ENCODE measurements at regions not wholly inside any gene's neighbourhood (a gene's known extent, or its start where the extent isn't known, plus 50 kb on each side); places are given as distances from the start of the nearest gene placed in this dataset.

DNA sequence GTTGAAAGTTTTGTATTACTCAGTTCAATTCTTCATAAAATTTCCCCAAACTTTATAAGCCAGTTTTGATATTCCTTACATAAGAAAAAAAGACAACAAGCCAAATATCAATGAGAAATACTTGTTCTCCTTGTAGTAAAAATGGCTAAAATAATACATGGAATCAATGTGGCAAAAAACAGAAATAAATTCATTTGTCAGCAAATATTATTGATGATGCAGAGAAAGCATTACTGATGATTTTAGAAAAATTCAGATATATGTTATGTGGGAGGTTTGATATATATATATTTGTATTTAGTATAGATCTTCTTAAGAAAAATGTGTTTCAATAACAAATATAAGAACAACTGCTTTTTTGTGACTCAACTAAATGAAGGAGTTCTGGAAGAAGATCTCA is 127.0 kb upstream of the PUM3 start:
- no peak overlapping the region for H2AFZ ChIP-seq (ENCODE audit: low read length)
- H2BK12ac ChIP-seq (ENCODE audit: low read depth, low read length): no peak overlapping the region
- H3K14ac ChIP-seq (ENCODE audit: insufficient read length): no peak overlapping the region
- ChIA-PET CTCF (ENCODE audit: partially characterized antibody) (no interaction called here), POLR2A (ENCODE audit: partially characterized antibody) (no interaction called here)
- no peaks in the 10 kb centered on the region for H3K23me2 ChIP-seq (ENCODE audit: low read depth, low read length)
- FAIRE-seq: no peak
- no peaks in the 10 kb centered on the region for H3K79me2 ChIP-seq (ENCODE audit: control insufficient read depth in 1 of 2, insufficient read depth in 2 of 2, low read length in 2 of 2)
- no peaks in the 10 kb centered on the region for H3K4me1 ChIP-seq (replicated peaks in 1 of 4; ENCODE audit: control insufficient read depth in 3 of 4, insufficient read depth in 4 of 4, low read length in 3 of 4)
- H2BK20ac ChIP-seq (ENCODE audit: low read length): no peak overlapping the region
- H2BK15ac ChIP-seq (ENCODE audit: low read length): no peak overlapping the region
- no peak overlapping the region for H4K5ac ChIP-seq (ENCODE audit: insufficient read length, low read depth, low read length)
- H3K18ac ChIP-seq (ENCODE audit: extremely low read depth, low read length): no peak overlapping the region
- DNase-seq (ENCODE audit: low read depth in 1 of 2, low spot score in 2 of 2): no peak
- no peak overlapping the region for H2AK5ac ChIP-seq (ENCODE audit: low read depth, low read length)
- no peak overlapping the region for H3K4ac ChIP-seq (replicated peaks; ENCODE audit: insufficient read length, low read depth, low read length)
- H4K91ac ChIP-seq (replicated peaks; ENCODE audit: insufficient read length, low read length): no peak overlapping the region
- no peak overlapping the region for H2BK120ac ChIP-seq (replicated peaks; ENCODE audit: low read depth, low read length)
- H3K56ac ChIP-seq (replicated peaks; ENCODE audit: insufficient read length, low read depth, low read length): no peak overlapping the region
- H3K4me3 ChIP-seq (ENCODE audit: extremely low read depth in 1 of 4, insufficient read depth in 2 of 4, low read depth in 3 of 4, low read length in 4 of 4): no peak overlapping the region
- no peaks in the 10 kb centered on the region for H3K79me1 ChIP-seq (ENCODE audit: low read depth, low read length)
- H4K20me1 ChIP-seq (replicated peaks in 1 of 2; ENCODE audit: control insufficient read depth in 1 of 2, insufficient read depth in 2 of 2, low read length in 2 of 2): no peaks in the 10 kb centered on the region
- no peak overlapping the region for H3K23ac ChIP-seq (ENCODE audit: insufficient read length)
- H4K8ac ChIP-seq (ENCODE audit: extremely low read depth, insufficient read depth, low read length): no peak overlapping the region
- no peak overlapping the region for H2BK5ac ChIP-seq (ENCODE audit: low read depth, low read length)
- peaks cover 0 to 12% of the 10 kb centered on the region in 2 experiments; a peak in 1 of 4 replicates for H3K9me3 ChIP-seq (ENCODE audit: insufficient read depth in 2 of 2, low read depth in 1 of 2, low read length in 1 of 2)
- no peak overlapping the region for H3K9ac ChIP-seq (replicated peaks in 1 of 4; ENCODE audit: extremely low read depth in 1 of 4, low read depth in 3 of 4, low read length in 3 of 4)
- no peaks in the 10 kb centered on the region for H3K36me3 ChIP-seq (ENCODE audit: control insufficient read depth in 2 of 4, insufficient read depth in 4 of 4, low read length in 3 of 4)
- no peak overlapping the region for H3K4me2 ChIP-seq (ENCODE audit: insufficient read depth in 1 of 2, low read depth in 2 of 2, low read length in 2 of 2)
- no peaks in the 10 kb centered on the region for H3K27me3 ChIP-seq (replicated peaks in 1 of 4; ENCODE audit: control insufficient read depth in 3 of 4, extremely low read depth in 1 of 4, insufficient read depth in 3 of 4, low read length in 3 of 4)
- H3K27ac ChIP-seq (ENCODE audit: low read depth, low read length): no peak overlapping the region
- TF ChIP-seq HDAC6 (IDR thresholded peaks at IDR 0.05; ENCODE audit: low read depth, low read length) (no peak), MAFK (IDR thresholded peaks at IDR 0.05; ENCODE audit: low read depth, low read length) (no peak), E2F6 (IDR thresholded peaks at IDR 0.05) (no peak), GTF2F1 (IDR thresholded peaks at IDR 0.05; ENCODE audit: borderline replicate concordance, low read depth, low read length) (no peak), SIN3A (conservative IDR thresholded peaks at IDR 0.05 in 1 of 2, IDR thresholded peaks at IDR 0.05 in 1 of 2; ENCODE audit: low read depth in 1 of 2, low read length in 2 of 2) (no peak), FOSL1 (IDR thresholded peaks at IDR 0.05; ENCODE audit: insufficient read depth, low read depth, low read length) (no peak)
